ENCODE measurements at regions not wholly inside any gene's neighbourhood (a gene's known extent, or its start where the extent isn't known, plus 50 kb on each side); places are given as distances from the start of the nearest gene placed in this dataset.

DNA sequence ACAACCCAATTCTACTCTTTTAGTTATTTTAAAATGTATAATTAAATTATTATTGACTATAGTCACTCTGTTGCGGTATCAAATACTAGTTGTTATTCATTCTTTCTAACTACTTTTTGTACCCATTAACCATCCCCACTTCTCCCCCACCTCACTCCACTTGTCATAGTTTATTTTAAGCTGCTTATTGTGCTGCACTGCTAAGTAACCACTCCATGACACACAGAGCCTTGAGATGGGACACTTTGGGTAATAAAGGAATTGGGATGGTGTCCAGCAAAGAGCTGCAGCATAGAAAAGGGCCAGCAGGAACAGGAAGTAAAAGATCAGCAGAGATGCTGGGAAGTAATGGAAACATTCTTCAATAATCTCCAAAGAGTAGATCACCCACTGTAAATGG is 123.0 kb downstream of the RPS29 start:
- ATAC-seq (no peak), DNase-seq (no peak)
- H3K4me1 ChIP-seq = no peaks in the 10 kb centered on the region
- H3K4me3 ChIP-seq = no peak overlapping the region
- H3K27me3 ChIP-seq (ENCODE audit: insufficient read depth in 3 of 3, low read length in 2 of 3) = peaks cover 0 to 3% (median 0%) of the 10 kb centered on the region in 3 donors
- 94 to 100% (median 95%) methylated on average over 1 of the region's 1 CpG for WGBS, 3 donors
- H3K27ac ChIP-seq = no peak overlapping the region
- TF ChIP-seq, protein P1, sequence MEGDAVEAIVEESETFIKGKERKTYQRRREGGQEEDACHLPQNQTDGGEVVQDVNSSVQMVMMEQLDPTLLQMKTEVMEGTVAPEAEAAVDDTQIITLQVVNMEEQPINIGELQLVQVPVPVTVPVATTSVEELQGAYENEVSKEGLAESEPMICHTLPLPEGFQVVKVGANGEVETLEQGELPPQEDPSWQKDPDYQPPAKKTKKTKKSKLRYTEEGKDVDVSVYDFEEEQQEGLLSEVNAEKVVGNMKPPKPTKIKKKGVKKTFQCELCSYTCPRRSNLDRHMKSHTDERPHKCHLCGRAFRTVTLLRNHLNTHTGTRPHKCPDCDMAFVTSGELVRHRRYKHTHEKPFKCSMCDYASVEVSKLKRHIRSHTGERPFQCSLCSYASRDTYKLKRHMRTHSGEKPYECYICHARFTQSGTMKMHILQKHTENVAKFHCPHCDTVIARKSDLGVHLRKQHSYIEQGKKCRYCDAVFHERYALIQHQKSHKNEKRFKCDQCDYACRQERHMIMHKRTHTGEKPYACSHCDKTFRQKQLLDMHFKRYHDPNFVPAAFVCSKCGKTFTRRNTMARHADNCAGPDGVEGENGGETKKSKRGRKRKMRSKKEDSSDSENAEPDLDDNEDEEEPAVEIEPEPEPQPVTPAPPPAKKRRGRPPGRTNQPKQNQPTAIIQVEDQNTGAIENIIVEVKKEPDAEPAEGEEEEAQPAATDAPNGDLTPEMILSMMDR (IDR thresholded peaks at IDR 0.05) = no peak
- H3K36me3 ChIP-seq (ENCODE audit: insufficient read depth in 1 of 2, low read depth in 1 of 2) = no peaks in the 10 kb centered on the region
- no peaks in the 10 kb centered on the region for H3K9me3 ChIP-seq
- intact Hi-C loops (cut with DNase I) = loop anchor here in 1 of 2 donors (5.0 kb wide), 2 partner anchors 224 to 639 kb away; partner anchors contain the start of gene POLE2

GRCh38 chr14:49461529-49462401 is 124.4 kb downstream of the RPS29 start:
- no peaks in the 10 kb centered on the region for H3K9me3 ChIP-seq
- no peak overlapping the region for H3K4me3 ChIP-seq
- H3K4me1 ChIP-seq = no peaks in the 10 kb centered on the region
- 9 to 12% (median 10%) methylated on average over 2 of the region's 2 CpGs for WGBS, 3 donors
- H3K36me3 ChIP-seq (ENCODE audit: insufficient read depth in 1 of 2, low read depth in 1 of 2) = no peaks in the 10 kb centered on the region
- H3K27me3 ChIP-seq (ENCODE audit: insufficient read depth in 3 of 3, low read length in 2 of 3) = peaks cover 0 to 3% (median 0%) of the 10 kb centered on the region in 3 donors
- intact Hi-C loops (cut with DNase I) = loop anchor here in 1 of 2 donors (5.0 kb wide), 2 partner anchors 226 to 641 kb away; partner anchors contain the start of gene POLE2
- ATAC-seq (no peak), DNase-seq (no peak)
- no peak overlapping the region for H3K27ac ChIP-seq
- TF ChIP-seq, protein P1 (IDR thresholded peaks at IDR 0.05) = peak; percentile 49

GRCh38 chr14:49460662-49461061 is 125.5 kb downstream of the RPS29 start:
- Histone ChIP-seq H3K4me1 (no peaks in the 10 kb centered on the region), H3K9me3 (no peaks in the 10 kb centered on the region), H3K4me3 (no peak overlapping the region), H3K27ac (no peak overlapping the region), H3K27me3 (ENCODE audit: insufficient read depth in 3 of 3, low read length in 2 of 3) (no peaks in the 10 kb centered on the region), H3K36me3 (ENCODE audit: insufficient read depth in 1 of 2, low read depth in 1 of 2) (no peaks in the 10 kb centered on the region)
- TF ChIP-seq, protein P1 (IDR thresholded peaks at IDR 0.05) = no peak
- ATAC-seq (no peak), DNase-seq (no peak)
- intact Hi-C loops (cut with DNase I) = loop anchor here in 1 of 2 donors (5.0 kb wide), 2 partner anchors 227 to 642 kb away; partner anchors contain the start of gene POLE2
- WGBS, 3 donors = 44 to 47% (median 45%) methylated on average over 2 of the region's 2 CpGs

- TF ChIP-seq, protein P1 (IDR thresholded peaks at IDR 0.05) = no peak
- 79 to 95% (median 82%) methylated on average over 2 of the region's 2 CpGs for WGBS, 3 donors
- no peak overlapping the region for H3K4me3 ChIP-seq
- H3K4me1 ChIP-seq = no peaks in the 10 kb centered on the region
- DNase-seq = no peak
- H3K27me3 ChIP-seq (ENCODE audit: insufficient read depth in 3 of 3, low read length in 2 of 3) = no peaks in the 10 kb centered on the region
- intact Hi-C loops (cut with DNase I) = no loop called here
- no peak overlapping the region for H3K27ac ChIP-seq
- ATAC-seq = no peak
- H3K36me3 ChIP-seq (ENCODE audit: insufficient read depth in 1 of 2, low read depth in 1 of 2) = no peaks in the 10 kb centered on the region
- no peaks in the 10 kb centered on the region for H3K9me3 ChIP-seq
Observed at GRCh38 chr14:49456589-49456988, 129.6 kb downstream of the RPS29 start.

Data from psoas muscle (tissue), 7 donors.